Testis (tissue), 2 donors: ENCODE measurements at regions not wholly inside any gene's neighbourhood (a gene's known extent, or its start where the extent isn't known, plus 50 kb on each side); places are given as distances from the start of the nearest gene placed in this dataset.

Experiments used
- POLR2A ChIP-seq: fragments of 450-650 bp; IDR thresholded peaks from one replicate; pipeline ENCODE4 v1.6.1; 2017; ENCODE audit warnings: antibody characterized with exemption, mild to moderate bottlenecking, moderate library complexity
- TF ChIP-seq, protein P1 (sequence below), 3 experiments: fragments of 450-650 bp in 2 of 3; fragments of 200-600 bp in 1 of 3; sonication (generic) in 1 of 3; IDR thresholded peaks; one replicate each; pipeline ENCODE4 v1.5.1; 2016 to 2019; ENCODE audit warnings: antibody characterized with exemption in 3 of 3, mild to moderate bottlenecking in 2 of 3, moderate library complexity in 1 of 3

DNA sequence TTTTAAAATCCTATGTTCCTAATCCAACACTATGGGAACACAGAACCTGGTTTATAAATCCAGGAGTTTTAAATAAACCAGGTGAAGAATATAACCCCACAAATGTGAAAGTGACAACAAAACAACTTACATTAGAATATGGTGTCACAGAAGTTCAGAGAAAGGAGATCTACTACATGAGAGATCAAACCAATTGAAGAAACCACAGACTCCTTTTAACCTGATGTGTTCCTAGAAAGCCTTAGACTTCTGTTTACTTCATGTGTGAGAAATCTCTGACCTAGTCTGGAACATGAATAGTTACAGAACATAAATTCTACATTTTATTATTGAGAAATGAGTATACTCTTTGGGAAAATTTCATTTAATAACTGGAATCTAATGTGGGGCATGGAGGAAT lies 165.3 kb downstream of the FTCDNL1 start:
- TF ChIP-seq, protein P1, sequence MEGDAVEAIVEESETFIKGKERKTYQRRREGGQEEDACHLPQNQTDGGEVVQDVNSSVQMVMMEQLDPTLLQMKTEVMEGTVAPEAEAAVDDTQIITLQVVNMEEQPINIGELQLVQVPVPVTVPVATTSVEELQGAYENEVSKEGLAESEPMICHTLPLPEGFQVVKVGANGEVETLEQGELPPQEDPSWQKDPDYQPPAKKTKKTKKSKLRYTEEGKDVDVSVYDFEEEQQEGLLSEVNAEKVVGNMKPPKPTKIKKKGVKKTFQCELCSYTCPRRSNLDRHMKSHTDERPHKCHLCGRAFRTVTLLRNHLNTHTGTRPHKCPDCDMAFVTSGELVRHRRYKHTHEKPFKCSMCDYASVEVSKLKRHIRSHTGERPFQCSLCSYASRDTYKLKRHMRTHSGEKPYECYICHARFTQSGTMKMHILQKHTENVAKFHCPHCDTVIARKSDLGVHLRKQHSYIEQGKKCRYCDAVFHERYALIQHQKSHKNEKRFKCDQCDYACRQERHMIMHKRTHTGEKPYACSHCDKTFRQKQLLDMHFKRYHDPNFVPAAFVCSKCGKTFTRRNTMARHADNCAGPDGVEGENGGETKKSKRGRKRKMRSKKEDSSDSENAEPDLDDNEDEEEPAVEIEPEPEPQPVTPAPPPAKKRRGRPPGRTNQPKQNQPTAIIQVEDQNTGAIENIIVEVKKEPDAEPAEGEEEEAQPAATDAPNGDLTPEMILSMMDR (IDR thresholded peaks at IDR 0.05): no peak
- no peak for TF ChIP-seq POLR2A
